ENCODE measurements at regions not wholly inside any gene's neighbourhood (a gene's known extent, or its start where the extent isn't known, plus 50 kb on each side); places are given as distances from the start of the nearest gene placed in this dataset.
"Not testable (repeated sequence)": the region's sequence is repeated elsewhere in the genome, so short reads cannot be mapped to it uniquely, and the experiment has no call there.

- TF ChIP-seq MYBL2 (IDR thresholded peaks at IDR 0.05; ENCODE audit: low read depth) (peak; percentile 30; the same call in 1 of the 2 replicates), MYBL2 (CRISPR knock-in tag; IDR thresholded peaks at IDR 0.05; ENCODE audit: borderline replicate concordance) (no peak)
Observed at GRCh38 chr10:46106410-46107255, 60.6 kb upstream of the MSMB start (continued).

GRCh38 chr10:46108158-46108499 is 62.1 kb upstream of the MSMB start:
- DNase-seq (ENCODE audit: extremely low read depth in 1 of 4, low spot score in 3 of 4); POLR2A ChIA-PET; intact Hi-C loops (cut with micrococcal nuclease); BruUV-seq (replicated peaks); FAIRE-seq; H2AFZ ChIP-seq (ENCODE audit: low read depth, low read length); H3K4me2 ChIP-seq (ENCODE audit: insufficient read depth, low read length); H3K9ac ChIP-seq (ENCODE audit: insufficient read depth in 1 of 2, low read depth in 2 of 2, low read length in 2 of 2); CTCF ChIA-PET (ENCODE audit: low intra/inter-chr PET ratio); ATAC-seq; H3K79me2 ChIP-seq (ENCODE audit: control insufficient read depth, insufficient read depth, low read length); H3K9me1 ChIP-seq (ENCODE audit: control insufficient read depth, insufficient read depth, low read length); H3K36me3 ChIP-seq (ENCODE audit: control insufficient read depth, insufficient read depth, low read length); H3K9me3 ChIP-seq (replicated peaks; ENCODE audit: control insufficient read depth, insufficient read depth, low read depth, low read length); H4K20me1 ChIP-seq (replicated peaks; ENCODE audit: control insufficient read depth, insufficient read depth, low read length); H3K4me3 ChIP-seq; H3K27ac ChIP-seq (ENCODE audit: extremely low read depth, low read depth, low read length); TF ChIP-seq TOE1 (CRISPR knock-in tag; IDR thresholded peaks at IDR 0.05; ENCODE audit: borderline replicate concordance, low read depth): not testable (repeated sequence)
- Histone ChIP-seq H3K4me1 (replicated peaks in 1 of 2; ENCODE audit: control insufficient read depth in 2 of 2, insufficient read depth in 2 of 2, low read length in 2 of 2) (peaks cover 0 to 20% of the 10 kb centered on the region in 2 experiments; a peak in 3 of 5 replicates), H3K27me3 (ENCODE audit: control insufficient read depth in 2 of 2, insufficient read depth in 2 of 2, low read length in 2 of 2) (peaks cover 8 to 13% of the 10 kb centered on the region in 2 experiments)
- WGBS (ENCODE audit: insufficient coverage, low coverage, missing lambda C conversion rate): 33% methylated on average over 4 of the region's 5 CpGs
- in situ Hi-C loops (cut with MboI): loop anchor here (5.0 kb wide), 3 partner anchors 59 to 1274 kb away; partner anchors contain the start of gene ZNF488
- TF ChIP-seq TOE1 (IDR thresholded peaks at IDR 0.05; ENCODE audit: borderline replicate concordance): peak; percentile 42; the same call in 1 of the 2 replicates
- peak; percentile 61 for TF ChIP-seq RAD51 (IDR thresholded peaks at IDR 0.05; ENCODE audit: borderline replicate concordance, low read depth)
- peak; percentile 16; the same call in 1 of the 2 replicates for TF ChIP-seq CEBPB (tag; IDR thresholded peaks at IDR 0.05)
- TF ChIP-seq, protein P1, sequence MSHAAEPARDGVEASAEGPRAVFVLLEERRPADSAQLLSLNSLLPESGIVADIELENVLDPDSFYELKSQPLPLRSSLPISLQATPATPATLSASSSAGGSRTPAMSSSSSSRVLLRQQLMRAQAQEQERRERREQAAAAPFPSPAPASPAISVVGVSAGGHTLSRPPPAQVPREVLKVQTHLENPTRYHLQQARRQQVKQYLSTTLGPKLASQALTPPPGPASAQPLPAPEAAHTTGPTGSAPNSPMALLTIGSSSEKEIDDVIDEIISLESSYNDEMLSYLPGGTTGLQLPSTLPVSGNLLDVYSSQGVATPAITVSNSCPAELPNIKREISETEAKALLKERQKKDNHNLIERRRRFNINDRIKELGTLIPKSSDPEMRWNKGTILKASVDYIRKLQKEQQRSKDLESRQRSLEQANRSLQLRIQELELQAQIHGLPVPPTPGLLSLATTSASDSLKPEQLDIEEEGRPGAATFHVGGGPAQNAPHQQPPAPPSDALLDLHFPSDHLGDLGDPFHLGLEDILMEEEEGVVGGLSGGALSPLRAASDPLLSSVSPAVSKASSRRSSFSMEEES (CRISPR knock-in tag; IDR thresholded peaks at IDR 0.05): peak; percentile 72

GRCh38 chr10:46154271-46154670 is 108.2 kb upstream of the MSMB start:
- BruUV-seq (replicated peaks); DNase-seq (ENCODE audit: extremely low read depth in 1 of 4, low spot score in 3 of 4); H4K20me1 ChIP-seq (replicated peaks; ENCODE audit: control insufficient read depth, insufficient read depth, low read length); H3K27me3 ChIP-seq (ENCODE audit: control insufficient read depth in 2 of 2, insufficient read depth in 2 of 2, low read length in 2 of 2); H3K79me2 ChIP-seq (ENCODE audit: control insufficient read depth, insufficient read depth, low read length); H3K9me1 ChIP-seq (ENCODE audit: control insufficient read depth, insufficient read depth, low read length); ATAC-seq; intact Hi-C loops (cut with micrococcal nuclease); H3K4me1 ChIP-seq (replicated peaks in 1 of 2; ENCODE audit: control insufficient read depth in 2 of 2, insufficient read depth in 2 of 2, low read length in 2 of 2); H3K9me3 ChIP-seq (replicated peaks; ENCODE audit: control insufficient read depth, insufficient read depth, low read depth, low read length); H2AFZ ChIP-seq (ENCODE audit: low read depth, low read length); H3K4me2 ChIP-seq (ENCODE audit: insufficient read depth, low read length); H3K4me3 ChIP-seq; H3K36me3 ChIP-seq (ENCODE audit: control insufficient read depth, insufficient read depth, low read length); H3K27ac ChIP-seq (ENCODE audit: extremely low read depth, low read depth, low read length); CTCF ChIA-PET (ENCODE audit: low intra/inter-chr PET ratio); FAIRE-seq; POLR2A ChIA-PET; H3K9ac ChIP-seq (ENCODE audit: insufficient read depth in 1 of 2, low read depth in 2 of 2, low read length in 2 of 2): not testable (repeated sequence)
- in situ Hi-C loops (cut with MboI): loop anchor here (5.0 kb wide), 1 partner anchor 708 kb away; no protein-coding TSS in a partner anchor
- 0% methylated on average over 1 of the region's 1 CpG for WGBS (ENCODE audit: insufficient coverage, low coverage, missing lambda C conversion rate)

All from K562 (cell line).